K562 (cell line): ENCODE measurements at regions not wholly inside any gene's neighbourhood (a gene's known extent, or its start where the extent isn't known, plus 50 kb on each side); places are given as distances from the start of the nearest gene placed in this dataset.

ENCODE experiments used
- ATAC-seq: fragments of 200-7000 bp; cut with Tn5 transposase; 3 replicates; pipeline ENCODE4 v1.9.1; 2020; ENCODE audit warnings: moderate library complexity
- BruUV-seq: library from RNA; stranded (reverse); fragments of 400-500 nt; replicated peaks from 2 replicates; lab custom pipeline; 2021; lab: Mats Ljungman, UMichigan
- CTCF ChIA-PET: fragments of 300-600 bp; formaldehyde crosslinking; extraction: SDS; loops from one replicate; lab custom pipeline; 2021; ENCODE audit warnings: low intra/inter-chr PET ratio; lab: Yijun Ruan, JAX
- POLR2A ChIA-PET: fragments of 300-600, 350-650 bp; sonication (Branson Sonifier 250); formaldehyde crosslinking; extraction: SDS; loops from one replicate; lab custom pipeline; 2021; ENCODE audit warnings: antibody characterized with exemption, inconsistent platforms; lab: Yijun Ruan, JAX
- DNase-seq, 4 experiments: peaks; one replicate each; pipeline versions ENCODE4 v3.0.0 to v3.0.0-alpha.2; 2011 to 2018; ENCODE audit warnings: low spot score in 3 of 4, mixed read lengths in 3 of 4; ENCODE audit errors: extremely low read depth in 1 of 4
- FAIRE-seq: peaks from 2 replicates; lab custom pipeline; 2011; peaks lifted over from hg19 to GRCh38; lab: Jason Lieb, UNC
- H2AFZ ChIP-seq: 2 replicates; pipeline ENCODE4 v1.6.0; 2011; ENCODE audit warnings: low read depth, low read length, control low read depth, inconsistent platforms
- H3K27ac ChIP-seq: fragments of 200-600 bp; 3 replicates; pipeline ENCODE4 v1.8.0; 2011; ENCODE audit warnings: low read depth, mild to moderate bottlenecking, control low read depth, inconsistent platforms, low read length, moderate library complexity, mixed read lengths; ENCODE audit errors: extremely low read depth
- H3K27me3 ChIP-seq, 2 experiments: fragments of 300-600 bp in 1 of 2; 2 replicates in 1 of 2; 3 replicates in 1 of 2; pipeline versions ENCODE4 v1.6.0 to v1.8.0; 2011; ENCODE audit warnings: inconsistent platforms in 2 of 2, low read length in 2 of 2, mild to moderate bottlenecking in 1 of 2, mixed read lengths in 1 of 2, moderate library complexity in 1 of 2; ENCODE audit not compliant: control insufficient read depth in 2 of 2, insufficient read depth in 2 of 2
- H3K36me3 ChIP-seq: fragments of 300-600 bp; 3 replicates; pipeline ENCODE4 v1.8.0; 2011; ENCODE audit warnings: mild to moderate bottlenecking, low read length, inconsistent platforms; ENCODE audit not compliant: control insufficient read depth, insufficient read depth
- H3K4me1 ChIP-seq, 2 experiments: fragments of 200-600 bp in 1 of 2; replicated peaks in 1 of 2; 2 replicates in 1 of 2; 3 replicates in 1 of 2; pipeline versions ENCODE4 v1.5.1 to v1.8.0; 2011; ENCODE audit warnings: inconsistent platforms in 2 of 2, low read length in 2 of 2, mild to moderate bottlenecking in 1 of 2, mixed read lengths in 1 of 2, moderate library complexity in 1 of 2; ENCODE audit not compliant: control insufficient read depth in 2 of 2, insufficient read depth in 2 of 2
- H3K4me2 ChIP-seq: 2 replicates; pipeline ENCODE4 v1.6.1; 2011; ENCODE audit warnings: low read length, control low read depth, inconsistent platforms, mixed read lengths; ENCODE audit not compliant: insufficient read depth
- H3K4me3 ChIP-seq: fragments of 200-600 bp; sonication (generic), shearing (Covaris generic); 2 replicates; pipeline ENCODE4 v1.5.1; 2016; ENCODE audit warnings: control low read depth, inconsistent platforms
- H3K79me2 ChIP-seq: fragments of 200-600 bp; 3 replicates; pipeline ENCODE4 v1.8.0; 2011; ENCODE audit warnings: low read length, inconsistent platforms; ENCODE audit not compliant: control insufficient read depth, insufficient read depth
- H3K9ac ChIP-seq, 2 experiments: 2 replicates each; pipeline versions ENCODE4 v1.6.0 to v1.6.1; 2011; ENCODE audit warnings: low read depth in 2 of 2, low read length in 2 of 2, control low read depth in 1 of 2, inconsistent platforms in 1 of 2, mild to moderate bottlenecking in 1 of 2, mixed read lengths in 1 of 2; ENCODE audit not compliant: insufficient read depth in 1 of 2
- H3K9me1 ChIP-seq: one replicate; pipeline ENCODE4 v1.6.0; 2011; ENCODE audit warnings: inconsistent platforms, mild to moderate bottlenecking, low read length, moderate library complexity; ENCODE audit not compliant: control insufficient read depth, insufficient read depth
- H3K9me3 ChIP-seq: replicated peaks from 2 replicates; pipeline ENCODE4 v1.5.1; 2011; ENCODE audit warnings: low read depth, low read length, inconsistent platforms; ENCODE audit not compliant: control insufficient read depth, insufficient read depth
- H4K20me1 ChIP-seq: replicated peaks from 2 replicates; pipeline ENCODE4 v1.6.1; 2011; ENCODE audit warnings: low read length, inconsistent platforms, mixed read lengths; ENCODE audit not compliant: control insufficient read depth, insufficient read depth
- BRCA1 ChIP-seq, 2 experiments: fragments of 450-650 bp in 1 of 2; sonication (generic) in 1 of 2; formaldehyde crosslinking in 1 of 2; IDR thresholded peaks; 2 replicates each; pipeline versions ENCODE4 v1.5.0 to v1.6.1; 2017 to 2020; ENCODE audit warnings: mild to moderate bottlenecking in 1 of 2, missing genetic modification reagents in 1 of 2
- CBX8 ChIP-seq: fragments of 200-600 bp; sonication (generic); IDR thresholded peaks from 2 replicates; pipeline ENCODE4 v1.6.1; 2012; ENCODE audit warnings: borderline replicate concordance, mixed run types, low read depth, mild to moderate bottlenecking, moderate library complexity, mixed read lengths, low read length, control low read depth, inconsistent platforms; ENCODE audit not compliant: poor library complexity, severe bottlenecking; ENCODE audit errors: extremely low read depth
- CHD2 ChIP-seq: IDR thresholded peaks from 2 replicates; pipeline ENCODE4 v1.6.1; 2011; ENCODE audit warnings: low read depth, low read length
- HMGN3 ChIP-seq: IDR thresholded peaks from 2 replicates; pipeline ENCODE4 v1.6.1; 2011; ENCODE audit warnings: borderline replicate concordance, low read depth, mild to moderate bottlenecking, mixed read lengths, low read length; ENCODE audit not compliant: insufficient read length; ENCODE audit errors: extremely low read depth
- HOXB6 ChIP-seq: fragments of 250-450 bp; sonication (Bioruptor Pico); IDR thresholded peaks from 2 replicates; pipeline ENCODE4 v1.5.1; 2022; ENCODE audit warnings: mild to moderate bottlenecking, borderline replicate concordance
- RBBP5 ChIP-seq: fragments of 200-600 bp; sonication (generic); IDR thresholded peaks from 2 replicates; pipeline ENCODE4 v1.6.1; 2012; ENCODE audit warnings: borderline replicate concordance, mild to moderate bottlenecking, low read length, control low read depth, inconsistent platforms; ENCODE audit not compliant: insufficient read depth, poor library complexity, severe bottlenecking
- SAFB2 ChIP-seq: fragments of 200-400 bp; formaldehyde crosslinking; IDR thresholded peaks from 2 replicates; pipeline ENCODE4 v1.6.1; 2018; ENCODE audit warnings: borderline replicate concordance, low read length, low read depth, moderate library complexity; ENCODE audit not compliant: severe bottlenecking
- TAF7 ChIP-seq: fragments of 450-650 bp; IDR thresholded peaks from 2 replicates; pipeline ENCODE4 v1.6.1; 2016; ENCODE audit warnings: missing genetic modification characterization, missing compliant biosample characterization
- UBTF ChIP-seq, 2 experiments: IDR thresholded peaks; 2 replicates each; pipeline ENCODE4 v1.6.1; 2012; ENCODE audit warnings: improper control_type of control experiment in 2 of 2, low read depth in 2 of 2, low read length in 2 of 2, borderline replicate concordance in 1 of 2
- VEZF1 ChIP-seq: fragments of 200-800 bp; sonication (Bioruptor generic); IDR thresholded peaks from 2 replicates; pipeline ENCODE4 v1.6.1; 2017; ENCODE audit warnings: missing genetic modification characterization, missing compliant biosample characterization
- ZNF143 ChIP-seq: sonication (generic); formaldehyde crosslinking; IDR thresholded peaks from 2 replicates; pipeline ENCODE4 v1.9.0; 2022; ENCODE audit warnings: mild to moderate bottlenecking, missing genetic modification reagents
- ZNF23 ChIP-seq: fragments of 250-450 bp; sonication (Bioruptor Pico); IDR thresholded peaks from 2 replicates; pipeline ENCODE4 v1.4.0; 2020; ENCODE audit warnings: mild to moderate bottlenecking
- ZNF717 ChIP-seq: fragments of 250-450 bp; sonication (Bioruptor Pico); IDR thresholded peaks from 2 replicates; pipeline ENCODE4 v1.5.0; 2021
- WGBS: fragments of 100-300 bp; shearing (Covaris generic); methylation state at CpG from one replicate; pipeline ENCODE4 v1.1.6; 2016; ENCODE audit warnings: low coverage, mixed read lengths; ENCODE audit not compliant: insufficient coverage; ENCODE audit errors: missing lambda C conversion rate; 5-methylcytosine and 5-hydroxymethylcytosine counted together
- in situ Hi-C: fragments of 300-500 bp; cut with MboI; formaldehyde crosslinking; loops from 4 replicates; pipeline ENCODE4 v1.15.0; 2018; ENCODE audit warnings: inconsistent platforms, mixed read lengths
- intact Hi-C: fragments of 100-400 bp; cut with micrococcal nuclease; formaldehyde crosslinking; loops from 2 replicates; pipeline ENCODE4 v1.14.2; 2022
- TF ChIP-seq, protein P1 (sequence below): fragments of 250-450 bp; sonication (Bioruptor Pico); IDR thresholded peaks from 2 replicates; pipeline ENCODE4 v1.8.0; 2021; ENCODE audit warnings: moderate library complexity, mild to moderate bottlenecking, inconsistent platforms

DNA sequence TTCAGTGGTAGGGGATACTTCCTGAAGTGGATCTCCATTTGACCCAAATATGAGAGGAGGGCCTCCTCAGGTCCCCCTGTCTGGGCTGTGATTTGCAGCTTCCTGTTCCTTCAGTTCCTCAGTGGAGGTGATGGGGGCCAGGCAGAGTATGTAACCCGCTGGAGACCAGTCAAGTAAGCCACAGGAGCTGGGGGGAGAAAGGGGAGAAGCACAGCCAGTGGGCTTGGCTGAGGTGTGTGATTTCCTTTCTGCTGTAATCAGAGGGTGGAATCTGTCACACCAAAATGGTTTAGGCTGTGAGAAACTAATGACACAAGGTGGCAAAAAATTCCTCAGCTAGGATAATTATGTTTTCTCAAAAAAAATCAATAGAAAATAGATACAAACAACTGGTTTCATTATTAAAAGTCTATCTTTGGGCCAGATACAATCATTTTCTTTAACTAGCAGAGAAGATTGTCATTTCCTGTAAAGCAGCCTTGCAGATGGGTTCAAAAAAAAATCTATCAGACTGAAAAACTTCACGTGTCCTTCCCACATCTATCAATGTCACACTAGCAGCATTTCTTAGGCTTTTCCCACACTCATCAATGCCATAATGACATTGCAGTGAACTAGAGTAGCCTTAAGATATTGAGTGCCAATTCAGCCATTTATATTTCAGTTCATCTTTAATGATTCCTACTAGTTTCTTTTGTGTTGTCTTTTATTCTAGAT is 1660.3 kb downstream of the EFNB2 start:
- Histone ChIP-seq H3K4me3 (no peak overlapping the region), H3K27me3 (no peaks in the 10 kb centered on the region), H3K4me2 (no peak overlapping the region), H3K27ac (no peak overlapping the region), H3K9me1 (no peaks in the 10 kb centered on the region), H3K4me1 (no peaks in the 10 kb centered on the region), H3K9me3 (no peaks in the 10 kb centered on the region; the same call in 1 of the 2 replicates), H2AFZ (no peak overlapping the region), H3K9ac (no peak overlapping the region), H3K36me3 (no peaks in the 10 kb centered on the region), H4K20me1 (no peaks in the 10 kb centered on the region), H3K79me2 (no peaks in the 10 kb centered on the region)
- FAIRE-seq: no peak
- intact Hi-C loops (no loop called here), in situ Hi-C loops (no loop called here)
- ATAC-seq: no peak
- DNase-seq: no peak
- ChIA-PET CTCF (no interaction called here), POLR2A (no interaction called here)
- TF ChIP-seq HOXB6 (CRISPR knock-in tag) (no peak), ZNF717 (no peak), CHD2 (no peak), ZNF143 (CRISPR knock-in tag) (no peak), ZNF23 (no peak), RBBP5 (no peak), TAF7 (tag) (no peak), HMGN3 (no peak), CBX8 (no peak), BRCA1 (IDR thresholded peaks at IDR 0.05) (no peak), BRCA1 (CRISPR knock-in tag; IDR thresholded peaks at IDR 0.05) (no peak), UBTF (IDR thresholded peaks at IDR 0.05; ENCODE audit: borderline replicate concordance in 1 of 2, low read depth in 2 of 2, low read length in 2 of 2) (no peak), SAFB2 (no peak), VEZF1 (CRISPR knock-in tag) (no peak)
- TF ChIP-seq, protein P1, sequence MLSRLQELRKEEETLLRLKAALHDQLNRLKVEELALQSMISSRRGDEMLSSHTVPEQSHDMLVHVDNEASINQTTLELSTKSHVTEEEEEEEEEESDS (CRISPR knock-in tag): no peak
- 5% methylated on average over 2 of the region's 2 CpGs for WGBS
- no TSS peak for BruUV-seq
